HG03175 (cell line): ENCODE measurements at regions not wholly inside any gene's neighbourhood (a gene's known extent, or its start where the extent isn't known, plus 50 kb on each side); places are given as distances from the start of the nearest gene placed in this dataset.
"Not testable (repeated sequence)": the region's sequence is repeated elsewhere in the genome, so short reads cannot be mapped to it uniquely, and the experiment has no call there.

Experiments
- ATAC-seq: cut with Tn5 transposase; IDR thresholded peaks from one replicate; pipeline ENCODE4 v1.9.1; 2021; ENCODE audit warnings: mild to moderate bottlenecking, moderate library complexity; ENCODE audit not compliant: unreplicated experiment

- no peak for ATAC-seq
These were observed 466.0 kb downstream of the GJA1 start for GRCh38 chr6:121901432-121901831.

- no peak for ATAC-seq
These were observed 469.1 kb downstream of the GJA1 start for GRCh38 chr6:121904559-121904958.

- ATAC-seq, result no peak
These were observed 477.5 kb downstream of the GJA1 start for GRCh38 chr6:121912905-121913304.

GRCh38 chr6:121917263-121917829 lies 481.9 kb downstream of the GJA1 start:
- no peak for ATAC-seq

- no peak for ATAC-seq
These were observed 481.5 kb upstream of the HSF2 start for GRCh38 chr6:121917834-121918559.

DNA sequence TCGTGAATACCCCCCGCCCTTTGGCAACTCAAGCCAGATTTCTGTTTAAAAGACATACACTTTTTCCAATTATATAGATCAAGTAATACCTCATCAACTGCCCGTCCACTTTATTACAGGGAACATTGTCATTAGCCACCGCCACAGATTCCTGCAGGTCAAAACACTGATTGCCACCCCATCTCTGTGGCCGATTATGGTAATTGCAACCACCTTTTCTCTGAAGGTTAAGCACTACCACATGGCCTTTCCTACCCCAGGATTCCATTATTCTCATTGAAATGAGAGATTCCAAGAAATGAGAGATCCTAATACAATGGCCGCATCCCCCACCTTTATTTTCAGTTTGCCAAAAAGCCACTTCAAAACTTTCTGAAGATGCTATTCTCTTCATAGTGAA lies 478.8 kb upstream of the HSF2 start:
- no peak for ATAC-seq

DNA sequence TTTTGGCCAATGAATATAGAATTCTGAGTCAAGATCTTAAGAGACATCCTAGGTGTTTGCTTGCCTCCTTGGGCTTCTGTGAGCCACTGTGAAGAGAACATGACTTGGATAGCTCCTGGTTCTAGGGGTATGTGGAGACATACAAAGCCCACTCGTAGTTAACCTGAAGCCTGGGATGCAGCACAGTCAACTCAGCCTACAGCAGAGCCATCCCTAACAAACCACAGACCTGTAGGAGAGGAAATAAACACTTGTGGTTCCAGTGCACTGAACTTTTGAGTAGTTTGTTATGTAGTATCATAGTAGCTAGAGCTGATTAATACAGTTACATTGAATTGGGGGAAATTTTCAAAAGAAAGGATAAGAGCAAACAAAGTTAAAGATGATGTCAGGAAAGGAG lies 474.4 kb upstream of the HSF2 start:
- ATAC-seq, result no peak

GRCh38 chr6:121925534-121926255 lies 473.8 kb upstream of the HSF2 start:
- ATAC-seq, result no peak

DNA sequence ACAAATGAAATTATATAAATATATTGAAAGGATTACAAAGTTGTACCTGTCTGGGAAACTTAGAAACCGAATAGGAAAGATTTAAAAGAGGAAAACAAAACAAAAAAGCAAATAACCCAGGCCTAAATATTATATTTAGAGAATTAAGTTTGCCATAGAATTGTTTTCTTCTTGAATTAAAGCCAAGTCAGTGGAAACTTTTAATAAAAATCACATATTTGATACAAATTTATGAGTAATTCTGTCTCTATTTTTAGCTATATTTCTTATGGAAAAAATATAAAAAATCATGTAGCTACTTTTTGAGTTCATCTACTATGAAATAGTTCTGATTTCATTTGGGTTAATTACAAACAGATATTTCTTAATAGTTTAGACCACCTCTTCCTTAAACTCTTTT lies 470.2 kb upstream of the HSF2 start:
- ATAC-seq, result no peak

GRCh38 chr6:121932076-121932991 lies 467.1 kb upstream of the HSF2 start:
- ATAC-seq, result no peak

GRCh38 chr6:121934451-121934850 lies 465.0 kb upstream of the HSF2 start:
- ATAC-seq, result no peak

- no peak for ATAC-seq
These were observed 458.7 kb upstream of the HSF2 start for GRCh38 chr6:121940728-121941127.

DNA sequence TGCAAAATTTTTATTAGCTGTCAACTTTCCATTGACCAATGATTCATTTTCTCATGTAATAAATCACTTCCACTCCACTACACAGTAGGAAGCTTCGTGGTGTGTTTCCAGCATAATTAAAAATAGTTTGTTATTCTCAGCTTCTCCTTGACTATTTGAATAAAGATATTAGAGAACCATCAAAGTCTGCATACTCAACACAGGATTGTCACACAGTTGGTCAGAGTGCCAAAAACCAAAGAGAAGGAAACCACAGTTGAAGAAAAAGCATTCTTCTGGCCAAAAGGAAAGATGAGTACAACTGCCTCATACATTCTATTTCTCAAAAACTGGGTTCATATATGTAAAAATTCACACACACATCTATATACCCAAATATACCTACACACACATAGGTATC lies 455.1 kb upstream of the HSF2 start:
- no peak for ATAC-seq

- ATAC-seq, result no peak
These were observed 448.3 kb upstream of the HSF2 start for GRCh38 chr6:121951123-121951522.

DNA sequence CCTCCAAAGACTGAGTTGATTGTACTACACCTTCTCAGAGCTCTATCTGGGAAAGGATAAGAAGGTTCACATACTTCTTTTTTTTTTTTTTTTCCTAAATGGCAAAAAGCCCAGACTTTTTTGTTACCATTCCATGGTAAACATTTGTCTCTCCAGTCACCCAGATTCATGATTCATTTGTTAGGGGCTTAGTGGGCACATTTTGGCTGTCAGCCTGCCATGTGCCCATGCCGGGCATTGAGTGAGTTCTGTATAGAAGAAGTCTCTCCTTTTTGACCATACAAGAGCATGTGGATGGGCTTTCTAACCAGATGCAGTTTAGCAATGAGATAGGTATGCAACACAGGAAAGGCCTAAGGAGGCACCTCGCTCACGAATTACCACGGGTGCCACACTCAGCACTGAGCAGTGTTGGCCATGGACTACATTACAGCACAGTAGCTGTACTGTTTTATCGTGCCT lies 447.5 kb upstream of the HSF2 start:
- ATAC-seq, result no peak

GRCh38 chr6:121955401-121955800 lies 444.1 kb upstream of the HSF2 start:
- not testable (repeated sequence) for ATAC-seq

DNA sequence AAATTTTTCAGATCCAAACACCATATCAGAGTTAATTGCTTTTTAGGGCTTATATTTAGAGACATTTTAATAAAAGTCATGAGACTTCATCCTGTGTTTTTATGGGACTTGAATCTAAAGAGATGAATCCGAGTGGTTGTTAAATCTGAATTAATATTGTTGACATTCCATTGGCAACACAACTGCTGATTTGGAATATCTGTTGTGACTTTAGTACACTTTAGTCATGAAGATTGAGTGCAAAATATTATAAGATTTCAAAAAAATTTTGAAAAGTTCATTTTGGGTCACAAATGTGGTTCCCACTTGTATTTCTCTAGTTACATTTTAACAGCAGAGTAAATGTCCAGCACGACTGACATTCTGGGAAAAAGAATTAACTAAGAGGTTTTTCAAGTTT lies 442.7 kb upstream of the HSF2 start:
- no peak for ATAC-seq

GRCh38 chr6:121959501-121959900 lies 440.0 kb upstream of the HSF2 start:
- no peak for ATAC-seq

GRCh38 chr6:121961619-121962125 lies 437.8 kb upstream of the HSF2 start:
- no peak for ATAC-seq

DNA sequence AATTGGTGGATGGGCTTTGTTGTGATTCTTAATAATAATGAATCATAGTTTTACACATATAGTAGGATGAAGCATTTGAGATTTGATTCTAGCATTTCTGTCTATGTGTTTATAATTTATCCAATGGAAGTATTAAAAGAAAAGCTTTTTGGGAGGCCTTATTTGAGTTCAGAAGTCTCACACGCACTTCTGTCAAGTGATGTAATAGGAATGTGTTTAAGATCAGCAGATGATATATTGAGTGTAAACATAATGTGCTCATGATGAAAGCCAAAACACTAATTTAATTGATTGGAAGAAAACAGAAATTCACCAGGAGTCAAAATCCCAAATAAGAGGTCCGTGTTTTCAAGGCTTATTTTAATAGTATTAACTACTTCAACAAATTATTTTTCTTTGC lies 435.6 kb upstream of the HSF2 start:
- ATAC-seq, result no peak

DNA sequence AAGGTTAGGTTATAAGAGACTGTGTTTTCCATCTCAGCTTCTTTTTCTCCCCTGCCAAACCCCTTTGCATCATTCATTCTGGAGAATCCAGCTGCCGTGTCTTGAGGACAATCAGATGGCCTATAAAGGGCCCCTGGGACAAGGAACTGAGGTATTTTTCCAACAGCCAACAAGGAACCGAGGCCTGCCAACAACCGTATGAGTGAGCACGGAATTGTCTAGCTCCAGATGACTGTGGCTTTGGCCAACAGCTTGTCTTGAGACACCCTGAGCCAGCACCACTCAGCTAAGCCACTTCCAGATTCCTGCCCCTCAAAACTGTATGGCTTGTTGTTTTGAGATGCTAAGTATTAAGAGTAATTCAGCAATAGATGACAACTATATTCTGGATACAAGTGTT lies 433.7 kb upstream of the HSF2 start:
- no peak for ATAC-seq
